HL-60 (cell line): ENCODE measurements at regions not wholly inside any gene's neighbourhood (a gene's known extent, or its start where the extent isn't known, plus 50 kb on each side); places are given as distances from the start of the nearest gene placed in this dataset.

Source experiments
- DNase-seq, 2 experiments: peaks; one replicate each; pipeline ENCODE4 v3.0.0-alpha.2; 2010 to 2020; ENCODE audit warnings: low read depth in 1 of 2, low spot score in 1 of 2
- H3K27ac ChIP-seq: fragments of 250-450 bp; sonication (Bioruptor Pico); replicated peaks from 2 replicates; pipeline ENCODE4 v1.5.1; 2020; ENCODE audit warnings: mild to moderate bottlenecking, moderate library complexity
- H3K27me3 ChIP-seq: fragments of 250-450 bp; sonication (Bioruptor Pico); 2 replicates; pipeline ENCODE4 v1.5.1; 2021; ENCODE audit warnings: mild to moderate bottlenecking, moderate library complexity; ENCODE audit not compliant: insufficient read depth, poor library complexity, severe bottlenecking
- H3K4me3 ChIP-seq: replicated peaks from 2 replicates; pipeline ENCODE4 v1.5.1; 2011; ENCODE audit warnings: mild to moderate bottlenecking, control low read depth, low read length; ENCODE audit not compliant: insufficient read depth
- CTCF ChIP-seq: IDR thresholded peaks from one replicate; pipeline ENCODE4 v1.5.1; 2011; ENCODE audit warnings: low read length, control low read depth, inconsistent platforms; ENCODE audit not compliant: insufficient read depth
- GABPA ChIP-seq: IDR thresholded peaks from 2 replicates; pipeline ENCODE4 v1.6.1; 2012; ENCODE audit warnings: low read depth
- POLR2AphosphoS5 ChIP-seq: IDR thresholded peaks from 2 replicates; pipeline ENCODE4 v1.6.1; 2012; ENCODE audit warnings: low read depth
- REST ChIP-seq: IDR thresholded peaks from 2 replicates; pipeline ENCODE4 v1.6.1; 2012; ENCODE audit warnings: low read depth; ENCODE audit not compliant: insufficient replicate concordance
- SPI1 ChIP-seq: IDR thresholded peaks from 2 replicates; pipeline ENCODE4 v1.6.1; 2012; ENCODE audit warnings: low read depth, mild to moderate bottlenecking, borderline replicate concordance

GRCh38 chrX:75968293-75968692 lies 183.2 kb upstream of the MAGEE2 start:
- no peak overlapping the region for H3K4me3 ChIP-seq
- no peak for DNase-seq
- TF ChIP-seq SPI1 (no peak), GABPA (no peak), REST (no peak), CTCF (no peak), POLR2AphosphoS5 (no peak)
- no peaks in the 10 kb centered on the region for H3K27me3 ChIP-seq
- H3K27ac ChIP-seq = no peak overlapping the region

DNA sequence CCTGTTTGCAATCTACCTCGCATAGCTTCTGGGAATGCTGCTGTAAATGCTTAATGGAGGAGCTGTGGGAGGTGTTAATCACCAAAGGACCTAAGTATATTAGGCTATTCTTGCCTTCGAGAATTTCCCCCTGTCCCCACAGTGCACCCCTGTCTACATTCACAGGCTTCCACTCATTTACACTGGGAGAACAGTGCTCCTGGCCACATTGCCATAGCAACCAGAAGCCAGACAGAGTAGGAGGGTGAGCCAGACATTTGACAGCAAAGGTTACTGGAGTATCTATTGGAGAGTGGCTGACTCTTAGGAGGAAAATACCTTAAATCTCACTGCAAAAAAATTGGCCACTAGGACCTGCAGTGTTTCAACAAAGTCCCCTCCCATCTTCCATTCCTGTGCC lies 185.9 kb upstream of the PBDC1 start:
- Histone ChIP-seq H3K4me3 (no peak overlapping the region), H3K27me3 (no peaks in the 10 kb centered on the region), H3K27ac (no peak overlapping the region)
- no peak for TF ChIP-seq POLR2AphosphoS5
- no peak for TF ChIP-seq SPI1
- no peak for TF ChIP-seq CTCF
- TF ChIP-seq GABPA = no peak
- no peak for TF ChIP-seq REST
- no peak for DNase-seq

DNA sequence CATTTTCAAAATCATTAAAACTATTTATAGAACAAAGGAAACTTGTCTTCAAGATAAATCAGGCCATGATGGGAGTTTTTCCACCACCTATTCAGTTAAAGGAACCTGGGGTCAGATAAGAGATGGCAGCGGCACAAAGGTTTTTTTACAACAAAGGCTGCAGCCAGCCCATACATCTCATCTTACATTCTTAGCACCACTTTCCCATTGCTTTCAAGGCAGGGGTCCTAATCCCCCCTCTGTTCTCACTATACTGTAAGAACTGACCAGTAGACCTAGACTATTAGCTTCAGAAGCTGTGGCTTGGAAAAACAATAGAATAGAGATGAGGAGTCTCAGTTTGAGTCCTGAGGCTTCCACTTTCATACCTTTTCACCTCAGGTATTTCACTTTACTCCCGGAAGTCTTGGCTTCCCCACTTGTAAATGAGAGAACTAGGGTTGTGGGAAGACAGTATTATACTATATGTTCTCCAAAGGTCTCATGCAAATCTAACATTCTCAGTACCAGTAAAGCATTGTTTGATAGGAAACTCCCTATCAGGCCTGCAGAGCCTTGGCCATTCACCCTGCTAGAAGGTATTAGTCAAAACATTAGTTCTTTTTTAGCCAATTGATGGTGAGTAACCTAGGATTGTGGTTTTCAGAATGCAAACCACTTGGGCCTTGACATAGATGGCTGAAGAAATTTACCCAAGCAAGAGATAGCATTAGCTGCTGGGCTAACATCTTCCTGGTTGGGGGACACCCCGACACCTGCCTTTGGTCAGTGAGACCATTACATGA lies 182.9 kb upstream of the PBDC1 start:
- no peaks in the 10 kb centered on the region for H3K27me3 ChIP-seq
- H3K4me3 ChIP-seq = no peak overlapping the region
- TF ChIP-seq SPI1 (no peak), CTCF (no peak), GABPA (no peak)
- no peak for DNase-seq
- H3K27ac ChIP-seq = no peak overlapping the region

DNA sequence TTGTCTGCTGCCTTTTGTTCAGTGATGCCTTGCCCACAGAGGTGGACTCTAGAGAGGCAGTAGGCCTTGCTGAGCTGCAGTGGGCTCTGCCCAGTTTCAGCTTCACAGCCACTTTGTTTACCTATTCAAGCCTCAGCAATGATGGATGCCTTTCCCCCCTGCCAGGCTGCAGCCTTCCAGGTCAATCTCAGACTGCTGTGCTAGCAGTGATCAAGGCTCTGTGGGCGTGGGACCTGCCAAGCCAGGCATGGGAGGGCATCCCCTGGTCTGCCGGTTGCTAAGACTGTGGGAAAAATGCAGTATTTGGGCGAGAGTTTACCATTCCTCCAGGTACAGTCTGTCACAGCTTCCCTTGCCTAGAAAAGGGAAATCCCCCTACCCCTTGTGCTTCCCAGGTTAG lies 175.2 kb upstream of the PBDC1 start:
- DNase-seq = no peak
- no peak overlapping the region for H3K4me3 ChIP-seq
- no peaks in the 10 kb centered on the region for H3K27me3 ChIP-seq
- H3K27ac ChIP-seq = no peak overlapping the region
- TF ChIP-seq REST (no peak), GABPA (no peak), POLR2AphosphoS5 (no peak), SPI1 (no peak), CTCF (no peak)
